SU-DHL-6 (cell line): ENCODE measurements at regions not wholly inside any gene's neighbourhood (a gene's known extent, or its start where the extent isn't known, plus 50 kb on each side); places are given as distances from the start of the nearest gene placed in this dataset.

Experiments
- H2AFZ ChIP-seq: fragments of 200-600 bp; sonication (generic); 2 replicates; pipeline ENCODE4 v1.6.1; 2014; ENCODE audit warnings: low read depth, mild to moderate bottlenecking, moderate library complexity, mixed read lengths, antibody characterized with exemption, low read length; ENCODE audit not compliant: severe bottlenecking
- H3F3A ChIP-seq: fragments of 200-600 bp; shearing (Covaris generic); 2 replicates; pipeline ENCODE4 v1.6.0; 2016; ENCODE audit warnings: antibody characterized with exemption, mild to moderate bottlenecking; ENCODE audit not compliant: insufficient read depth
- H3K27ac ChIP-seq: fragments of 200-600 bp; sonication (generic); 2 replicates; pipeline ENCODE4 v1.5.1; 2016; ENCODE audit warnings: low read depth, mild to moderate bottlenecking, low read length, moderate library complexity, mixed read lengths
- H3K27me3 ChIP-seq: fragments of 200-600 bp; sonication (generic), shearing (Covaris generic); 2 replicates; pipeline ENCODE4 v1.6.0; 2014; ENCODE audit warnings: mild to moderate bottlenecking, low read length
- H3K36me3 ChIP-seq: fragments of 200-600 bp; sonication (generic); 2 replicates; pipeline ENCODE4 v1.6.1; 2014; ENCODE audit warnings: mild to moderate bottlenecking, low read length, mixed read lengths
- H3K4me2 ChIP-seq: fragments of 300-600, 200-600 bp; shearing (Covaris generic), sonication (generic); 2 replicates; pipeline ENCODE4 v1.6.0; 2014; ENCODE audit warnings: low read length, low read depth, mild to moderate bottlenecking; ENCODE audit not compliant: poor library complexity, severe bottlenecking
- H3K4me3 ChIP-seq: fragments of 200-600 bp; sonication (generic); 2 replicates; pipeline ENCODE4 v1.5.1; 2014; ENCODE audit warnings: antibody characterized with exemption, low read length, mild to moderate bottlenecking, mixed read lengths; ENCODE audit not compliant: insufficient read depth, poor library complexity, severe bottlenecking
- H3K79me2 ChIP-seq: fragments of 200-600 bp; sonication (generic); 2 replicates; pipeline ENCODE4 v1.6.1; 2014; ENCODE audit warnings: mild to moderate bottlenecking, low read length, moderate library complexity; ENCODE audit not compliant: insufficient read depth
- H3K9ac ChIP-seq: fragments of 200-600 bp; sonication (generic); 2 replicates; pipeline ENCODE4 v1.7.0; 2014; ENCODE audit warnings: mild to moderate bottlenecking, low read length
- H3K9me2 ChIP-seq: fragments of 200-600 bp; sonication (generic); replicated peaks from 2 replicates; pipeline ENCODE4 v1.6.1; 2014; ENCODE audit warnings: low read length; ENCODE audit not compliant: insufficient read depth
- H3K9me3 ChIP-seq: fragments of 200-600 bp; sonication (generic); 2 replicates; pipeline ENCODE4 v1.6.1; 2014; ENCODE audit warnings: low read length, mixed read lengths; ENCODE audit not compliant: insufficient read depth
- H4K20me1 ChIP-seq: fragments of 200-600 bp; sonication (generic); 2 replicates; pipeline ENCODE4 v1.6.1; 2014; ENCODE audit warnings: low read depth, mild to moderate bottlenecking, antibody characterized with exemption, low read length, moderate library complexity, mixed read lengths
- CTCF ChIP-seq: fragments of 200-600 bp; sonication (generic); IDR thresholded peaks from one replicate; pipeline ENCODE4 v1.5.1; 2017; ENCODE audit warnings: antibody characterized with exemption, mild to moderate bottlenecking, low read length, moderate library complexity; ENCODE audit not compliant: insufficient read depth, poor library complexity, severe bottlenecking
- EZH2phosphoT487 ChIP-seq: fragments of 200-600 bp; sonication (generic), shearing (Covaris generic); conservative IDR thresholded peaks from 2 replicates; pipeline ENCODE4 v1.6.1; 2018; ENCODE audit warnings: mild to moderate bottlenecking, antibody characterized with exemption, low read length, moderate library complexity, mixed read lengths

- TF ChIP-seq CTCF (peak; percentile 85), EZH2phosphoT487 (no peak)
- H3K79me2 ChIP-seq, result no peaks in the 10 kb centered on the region
Observed at GRCh38 chr15:70466895-70467529, 296.3 kb downstream of the UACA start.

DNA sequence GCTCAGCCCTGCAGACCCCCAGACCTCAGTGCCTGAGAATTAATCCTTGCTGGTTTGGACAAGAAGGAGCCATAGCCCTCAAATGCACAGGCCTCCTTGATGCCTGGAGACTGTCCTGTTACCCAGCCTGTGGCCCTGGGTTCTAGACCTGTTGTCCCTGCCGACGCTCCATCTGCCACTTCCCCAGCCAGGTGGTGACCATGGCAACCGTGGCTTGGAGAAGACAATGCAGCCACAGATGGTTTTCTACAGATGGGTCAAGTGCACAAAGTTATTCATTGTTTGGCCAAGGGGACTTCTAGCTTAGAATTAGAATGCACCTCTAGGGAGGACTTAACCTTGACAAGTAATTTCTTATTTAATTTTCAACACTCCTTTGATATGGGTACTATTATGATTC, 297.1 kb downstream of the UACA start:
- Histone ChIP-seq H3K36me3 (no peaks in the 10 kb centered on the region), H3K79me2 (no peaks in the 10 kb centered on the region), H3K9ac (no peak overlapping the region), H4K20me1 (no peaks in the 10 kb centered on the region), H3F3A (no peaks in the 10 kb centered on the region), H3K27me3 (no peaks in the 10 kb centered on the region), H3K4me2 (no peak overlapping the region), H3K9me3 (no peaks in the 10 kb centered on the region), H3K27ac (no peak overlapping the region), H2AFZ (no peak overlapping the region), H3K9me2 (no peaks in the 10 kb centered on the region), H3K4me3 (no peak overlapping the region)
- no peak for TF ChIP-seq CTCF
- no peak for TF ChIP-seq EZH2phosphoT487

More at GRCh38 chr15:70466895-70467529, 296.3 kb downstream of the UACA start:
- Histone ChIP-seq H3K27ac (no peak overlapping the region), H3K36me3 (no peaks in the 10 kb centered on the region), H2AFZ (no peak overlapping the region), H3K9ac (no peak overlapping the region), H4K20me1 (no peaks in the 10 kb centered on the region), H3K9me2 (no peaks in the 10 kb centered on the region), H3K4me2 (no peak overlapping the region), H3K27me3 (no peaks in the 10 kb centered on the region), H3K9me3 (no peaks in the 10 kb centered on the region), H3F3A (no peaks in the 10 kb centered on the region), H3K4me3 (no peak overlapping the region)

DNA sequence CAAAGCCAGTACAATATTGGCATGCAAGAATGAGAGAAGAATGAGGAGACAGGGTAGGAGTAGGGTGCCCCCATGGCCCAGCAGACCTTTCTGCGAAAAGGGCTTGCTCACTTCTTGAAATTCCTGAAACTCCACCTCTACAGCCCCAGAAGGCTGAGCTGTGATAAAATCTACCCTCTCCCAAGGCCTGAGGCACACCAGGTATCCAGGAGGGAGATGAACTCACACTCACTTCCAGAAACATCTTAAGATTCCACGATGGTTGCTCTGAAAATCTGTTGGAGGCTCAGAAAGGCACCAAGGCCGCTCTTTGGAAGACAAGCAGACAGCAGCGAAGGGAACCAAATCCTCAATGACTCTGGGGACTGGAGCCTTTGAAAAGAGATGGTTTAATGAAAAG, 297.5 kb downstream of the UACA start:
- H4K20me1 ChIP-seq, result no peaks in the 10 kb centered on the region
- H3K4me3 ChIP-seq, result no peak overlapping the region
- H3K4me2 ChIP-seq, result no peak overlapping the region
- H3K79me2 ChIP-seq, result no peaks in the 10 kb centered on the region
- H3K9me2 ChIP-seq, result no peaks in the 10 kb centered on the region
- H3K9ac ChIP-seq, result no peak overlapping the region
- no peak overlapping the region for H3K27ac ChIP-seq
- H3K36me3 ChIP-seq, result no peaks in the 10 kb centered on the region
- H3K9me3 ChIP-seq, result no peaks in the 10 kb centered on the region
- no peak for TF ChIP-seq EZH2phosphoT487
- TF ChIP-seq CTCF, result no peak
- no peaks in the 10 kb centered on the region for H3K27me3 ChIP-seq
- no peaks in the 10 kb centered on the region for H3F3A ChIP-seq
- no peak overlapping the region for H2AFZ ChIP-seq
